ENCODE measurements at regions not wholly inside any gene's neighbourhood (a gene's known extent, or its start where the extent isn't known, plus 50 kb on each side); places are given as distances from the start of the nearest gene placed in this dataset.

- no peaks in the 10 kb centered on the region for H3K36me3 Mint-ChIP-seq (ENCODE audit: insufficient read depth)
- no peak for DNase-seq
- no peak for ATAC-seq
- H3K9me3 Mint-ChIP-seq: no peaks in the 10 kb centered on the region
- H3K4me1 Mint-ChIP-seq (ENCODE audit: low read depth): no peaks in the 10 kb centered on the region
- no peaks in the 10 kb centered on the region for H3K27me3 Mint-ChIP-seq (ENCODE audit: low read depth)
- no peak overlapping the region for H3K4me3 Mint-ChIP-seq
Measured at GRCh38 chr5:107325866-107326265, 344.9 kb downstream of the EFNA5 start.

GRCh38 chr5:107324809-107325208 is 345.9 kb downstream of the EFNA5 start:
- Mint-ChIP-seq H3K36me3 (ENCODE audit: insufficient read depth) (no peaks in the 10 kb centered on the region), H3K9me3 (no peaks in the 10 kb centered on the region), H3K4me1 (ENCODE audit: low read depth) (no peaks in the 10 kb centered on the region), H3K4me3 (no peak overlapping the region), H3K27me3 (ENCODE audit: low read depth) (no peaks in the 10 kb centered on the region)
- DNase-seq (no peak), ATAC-seq (no peak)

GRCh38 chr5:107324071-107324470 is 346.7 kb downstream of the EFNA5 start:
- H3K4me3 Mint-ChIP-seq: no peak overlapping the region
- H3K4me1 Mint-ChIP-seq (ENCODE audit: low read depth): no peaks in the 10 kb centered on the region
- no peak for ATAC-seq
- DNase-seq: no peak
- no peaks in the 10 kb centered on the region for H3K36me3 Mint-ChIP-seq (ENCODE audit: insufficient read depth)
- no peaks in the 10 kb centered on the region for H3K9me3 Mint-ChIP-seq
- H3K27me3 Mint-ChIP-seq (ENCODE audit: low read depth): no peaks in the 10 kb centered on the region

DNA sequence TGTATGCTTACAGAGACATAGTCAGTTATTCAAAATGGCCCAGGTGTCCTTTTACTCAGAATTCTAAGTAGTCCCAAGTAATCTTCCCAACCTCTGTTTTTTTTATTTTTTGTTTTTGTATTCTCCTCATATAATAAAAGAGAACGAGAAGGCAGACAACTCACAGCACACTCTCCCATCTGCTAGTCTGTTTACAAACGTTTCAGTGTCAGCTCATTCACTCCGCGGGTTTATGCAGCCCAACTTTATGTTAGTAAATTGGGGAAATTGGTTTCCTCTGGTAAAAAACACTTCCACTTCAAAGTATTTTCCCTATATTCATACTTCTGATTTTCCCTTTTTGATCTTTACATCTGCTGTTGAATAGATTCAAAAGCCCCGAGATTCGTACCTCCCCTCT is 347.2 kb downstream of the EFNA5 start:
- no peaks in the 10 kb centered on the region for H3K27me3 Mint-ChIP-seq (ENCODE audit: low read depth)
- DNase-seq (no peak), ATAC-seq (no peak)
- H3K4me3 Mint-ChIP-seq: no peak overlapping the region
- no peaks in the 10 kb centered on the region for H3K4me1 Mint-ChIP-seq (ENCODE audit: low read depth)
- no peaks in the 10 kb centered on the region for H3K36me3 Mint-ChIP-seq (ENCODE audit: insufficient read depth)
- H3K9me3 Mint-ChIP-seq: no peaks in the 10 kb centered on the region

DNA sequence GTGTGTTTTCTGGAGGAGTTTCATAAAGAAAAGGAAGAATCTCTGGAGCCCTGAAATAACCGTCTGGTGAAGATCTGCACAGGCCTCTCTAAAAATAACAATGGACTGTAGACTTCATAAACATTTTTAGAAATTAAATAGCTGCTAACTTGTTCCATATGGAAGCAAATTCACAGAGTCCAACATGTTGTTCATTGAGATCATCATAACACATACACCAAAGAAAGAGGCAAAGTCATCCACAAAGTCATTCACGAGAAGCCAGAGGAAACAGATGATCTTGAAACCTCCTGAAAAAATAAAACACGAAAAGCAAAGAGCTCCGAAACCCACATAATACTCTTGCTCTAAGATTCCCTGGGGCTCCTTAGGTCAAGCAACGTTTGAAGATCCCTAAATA is 347.8 kb downstream of the EFNA5 start:
- Mint-ChIP-seq H3K9me3 (no peaks in the 10 kb centered on the region), H3K36me3 (ENCODE audit: insufficient read depth) (no peaks in the 10 kb centered on the region), H3K27me3 (ENCODE audit: low read depth) (no peaks in the 10 kb centered on the region), H3K4me1 (ENCODE audit: low read depth) (no peaks in the 10 kb centered on the region), H3K4me3 (no peak overlapping the region)
- DNase-seq: no peak
- ATAC-seq: no peak

- Mint-ChIP-seq H3K27me3 (ENCODE audit: low read depth) (no peaks in the 10 kb centered on the region), H3K4me1 (ENCODE audit: low read depth) (no peaks in the 10 kb centered on the region), H3K36me3 (ENCODE audit: insufficient read depth) (no peaks in the 10 kb centered on the region), H3K4me3 (no peak overlapping the region), H3K9me3 (no peaks in the 10 kb centered on the region)
- no peak for DNase-seq
- no peak for ATAC-seq
Measured at GRCh38 chr5:107321906-107322305, 348.8 kb downstream of the EFNA5 start.

DNA sequence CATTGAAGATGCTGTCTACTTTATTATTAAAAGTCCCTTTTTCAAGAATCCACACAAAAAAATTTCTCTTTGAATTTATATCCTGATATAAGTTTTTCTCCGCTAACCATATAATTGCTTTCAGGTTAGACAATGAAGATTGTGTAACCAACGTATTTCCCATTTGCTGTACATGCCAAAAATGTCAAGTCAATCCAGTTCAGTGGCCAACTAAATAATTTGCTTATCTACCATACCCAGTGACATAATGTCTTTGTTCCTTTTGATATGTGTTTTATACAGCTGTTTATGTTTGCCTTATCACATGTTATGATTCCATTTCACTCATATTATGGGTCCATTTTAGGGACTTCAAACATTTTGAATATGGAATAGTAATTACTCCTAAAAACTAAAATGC is 349.9 kb downstream of the EFNA5 start:
- Mint-ChIP-seq H3K9me3 (no peaks in the 10 kb centered on the region), H3K36me3 (ENCODE audit: insufficient read depth) (no peaks in the 10 kb centered on the region), H3K27me3 (ENCODE audit: low read depth) (no peaks in the 10 kb centered on the region), H3K4me3 (no peak overlapping the region), H3K4me1 (ENCODE audit: low read depth) (no peaks in the 10 kb centered on the region)
- no peak for DNase-seq
- ATAC-seq: no peak

GRCh38 chr5:107320376-107320775 is 350.4 kb downstream of the EFNA5 start:
- no peak for ATAC-seq
- H3K9me3 Mint-ChIP-seq: no peaks in the 10 kb centered on the region
- no peaks in the 10 kb centered on the region for H3K27me3 Mint-ChIP-seq (ENCODE audit: low read depth)
- DNase-seq: no peak
- no peak overlapping the region for H3K4me3 Mint-ChIP-seq
- H3K36me3 Mint-ChIP-seq (ENCODE audit: insufficient read depth): no peaks in the 10 kb centered on the region
- H3K4me1 Mint-ChIP-seq (ENCODE audit: low read depth): no peaks in the 10 kb centered on the region

- no peak overlapping the region for H3K4me3 Mint-ChIP-seq
- H3K4me1 Mint-ChIP-seq (ENCODE audit: low read depth): no peaks in the 10 kb centered on the region
- H3K9me3 Mint-ChIP-seq: no peaks in the 10 kb centered on the region
- H3K27me3 Mint-ChIP-seq (ENCODE audit: low read depth): no peaks in the 10 kb centered on the region
- H3K36me3 Mint-ChIP-seq (ENCODE audit: insufficient read depth): no peaks in the 10 kb centered on the region
- ATAC-seq (no peak), DNase-seq (no peak)
Measured at GRCh38 chr5:107319901-107320300, 350.8 kb downstream of the EFNA5 start.

DNA sequence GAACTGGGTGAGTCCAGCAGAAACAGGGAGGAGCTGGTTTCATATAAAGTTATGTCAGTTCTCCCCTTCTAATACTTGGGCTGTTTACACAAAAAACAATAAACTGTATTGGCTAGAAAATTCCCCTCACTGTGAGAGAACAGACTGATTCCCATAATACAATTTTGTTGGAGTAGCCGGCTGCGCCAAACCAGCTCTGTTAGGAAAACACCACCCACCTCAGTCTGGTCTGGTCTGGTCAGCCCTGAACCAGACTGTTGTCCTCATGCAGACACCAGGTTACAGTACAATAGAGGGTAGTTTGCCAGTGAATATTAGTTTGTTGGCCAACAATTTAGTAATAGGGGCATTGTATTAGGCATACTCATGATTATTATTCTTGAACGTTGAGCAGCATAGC is 356.4 kb downstream of the EFNA5 start:
- no peaks in the 10 kb centered on the region for H3K27me3 Mint-ChIP-seq (ENCODE audit: low read depth)
- H3K9me3 Mint-ChIP-seq: no peaks in the 10 kb centered on the region
- no peaks in the 10 kb centered on the region for H3K36me3 Mint-ChIP-seq (ENCODE audit: insufficient read depth)
- no peaks in the 10 kb centered on the region for H3K4me1 Mint-ChIP-seq (ENCODE audit: low read depth)
- DNase-seq (no peak), ATAC-seq (no peak)
- H3K4me3 Mint-ChIP-seq: no peak overlapping the region

DNA sequence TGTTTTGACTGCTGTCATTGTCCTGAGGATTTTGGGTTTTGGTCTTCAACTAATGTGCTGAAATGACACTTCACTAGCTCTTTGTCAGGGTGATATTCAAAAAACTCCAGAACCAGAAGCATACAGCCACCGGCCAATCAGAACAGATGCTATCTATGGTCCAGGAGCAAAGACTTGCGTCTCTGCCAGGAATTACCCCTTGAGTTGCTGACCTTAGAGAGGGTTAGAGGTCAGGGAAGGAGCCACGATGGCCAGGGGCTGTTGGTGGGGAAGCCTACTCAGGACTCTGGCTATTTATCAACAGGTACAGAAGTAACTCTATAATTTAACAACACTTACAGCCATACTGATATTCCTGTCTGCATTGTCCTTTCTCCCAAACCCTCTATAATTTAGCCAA is 356.8 kb downstream of the EFNA5 start:
- Mint-ChIP-seq H3K9me3 (no peaks in the 10 kb centered on the region), H3K4me1 (ENCODE audit: low read depth) (no peaks in the 10 kb centered on the region), H3K27me3 (ENCODE audit: low read depth) (no peaks in the 10 kb centered on the region), H3K36me3 (ENCODE audit: insufficient read depth) (no peaks in the 10 kb centered on the region), H3K4me3 (no peak overlapping the region)
- ATAC-seq (no peak), DNase-seq (no peak)

- Mint-ChIP-seq H3K4me3 (no peak overlapping the region), H3K27me3 (ENCODE audit: low read depth) (no peaks in the 10 kb centered on the region), H3K9me3 (no peaks in the 10 kb centered on the region), H3K36me3 (ENCODE audit: insufficient read depth) (no peaks in the 10 kb centered on the region), H3K4me1 (ENCODE audit: low read depth) (no peaks in the 10 kb centered on the region)
- DNase-seq (no peak), ATAC-seq (no peak)
Measured at GRCh38 chr5:107313098-107313497, 357.6 kb downstream of the EFNA5 start.

- no peak overlapping the region for H3K4me3 Mint-ChIP-seq
Measured at GRCh38 chr5:107310181-107310580, 360.6 kb downstream of the EFNA5 start.

GRCh38 chr5:107306594-107306993 is 364.1 kb downstream of the EFNA5 start:
- Mint-ChIP-seq H3K4me1 (ENCODE audit: low read depth) (no peaks in the 10 kb centered on the region), H3K4me3 (no peak overlapping the region), H3K27me3 (ENCODE audit: low read depth) (peaks cover 2% of the 10 kb centered on the region), H3K36me3 (ENCODE audit: insufficient read depth) (no peaks in the 10 kb centered on the region), H3K9me3 (no peaks in the 10 kb centered on the region)
- DNase-seq: no peak
- no peak for ATAC-seq

More at GRCh38 chr5:107310181-107310580, 360.6 kb downstream of the EFNA5 start:
- no peaks in the 10 kb centered on the region for H3K9me3 Mint-ChIP-seq
- no peaks in the 10 kb centered on the region for H3K36me3 Mint-ChIP-seq (ENCODE audit: insufficient read depth)
- DNase-seq (no peak), ATAC-seq (no peak)
- H3K4me1 Mint-ChIP-seq (ENCODE audit: low read depth): no peaks in the 10 kb centered on the region
- H3K27me3 Mint-ChIP-seq (ENCODE audit: low read depth): no peaks in the 10 kb centered on the region

GRCh38 chr5:107306002-107306401 is 364.7 kb downstream of the EFNA5 start:
- Mint-ChIP-seq H3K36me3 (ENCODE audit: insufficient read depth) (no peaks in the 10 kb centered on the region), H3K4me3 (no peak overlapping the region), H3K4me1 (ENCODE audit: low read depth) (no peaks in the 10 kb centered on the region), H3K9me3 (no peaks in the 10 kb centered on the region), H3K27me3 (ENCODE audit: low read depth) (peaks cover 2% of the 10 kb centered on the region)
- DNase-seq: no peak
- ATAC-seq: no peak

DNA sequence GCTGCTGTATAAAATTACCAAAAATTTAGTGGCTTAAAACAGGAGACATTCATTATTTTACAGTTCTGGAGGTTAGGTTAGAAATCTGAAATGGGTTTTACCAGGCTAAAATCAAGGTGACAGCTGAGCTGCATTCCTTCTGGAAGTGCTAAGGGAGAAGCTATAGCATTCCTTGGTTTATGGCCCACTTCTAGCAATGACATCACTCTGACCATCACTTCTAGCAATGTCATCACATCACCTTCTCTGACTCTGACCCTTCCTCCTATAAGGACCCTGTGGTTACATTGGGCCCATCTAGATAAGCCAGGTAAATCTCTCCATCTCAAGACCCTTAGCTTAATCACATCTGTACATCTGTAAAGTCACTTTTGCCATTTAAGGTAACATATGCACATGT is 366.1 kb downstream of the EFNA5 start:
- H3K4me1 Mint-ChIP-seq (ENCODE audit: low read depth): no peaks in the 10 kb centered on the region
- H3K9me3 Mint-ChIP-seq: no peaks in the 10 kb centered on the region
- DNase-seq (no peak), ATAC-seq (no peak)
- no peak overlapping the region for H3K4me3 Mint-ChIP-seq
- H3K27me3 Mint-ChIP-seq (ENCODE audit: low read depth): peaks cover 2% of the 10 kb centered on the region
- H3K36me3 Mint-ChIP-seq (ENCODE audit: insufficient read depth): no peaks in the 10 kb centered on the region
